ENCODE measurements at regions not wholly inside any gene's neighbourhood (a gene's known extent, or its start where the extent isn't known, plus 50 kb on each side); places are given as distances from the start of the nearest gene placed in this dataset.
"Not testable (repeated sequence)": the region's sequence is repeated elsewhere in the genome, so short reads cannot be mapped to it uniquely, and the experiment has no call there.

DNA sequence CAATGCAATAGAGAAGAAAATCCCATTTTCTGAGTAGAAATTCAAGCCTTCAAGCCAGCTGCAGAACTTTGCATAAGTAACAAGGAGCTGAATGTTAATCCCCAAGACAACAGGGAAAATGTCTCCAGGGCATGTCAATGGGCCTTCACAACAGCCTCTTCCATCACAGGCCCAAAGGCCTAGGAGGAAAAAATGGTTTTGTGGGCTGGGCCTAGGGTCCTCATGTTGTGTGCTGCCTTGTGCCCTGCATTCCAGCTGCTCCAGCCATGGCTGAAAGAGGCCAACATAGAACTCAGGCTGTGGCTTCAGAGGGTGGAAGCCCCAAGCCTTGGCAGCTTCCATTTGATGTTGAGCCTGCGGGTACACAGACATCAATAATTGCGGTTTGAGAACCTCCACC, 1208.8 kb downstream of the PLA2G4A start:
- not testable (repeated sequence) for H3K27ac ChIP-seq; H3K4me3 ChIP-seq; DNase-seq; H3K9me3 ChIP-seq (replicated peaks); H3K27me3 ChIP-seq; H3K4me1 ChIP-seq; H3K36me3 ChIP-seq

DNA sequence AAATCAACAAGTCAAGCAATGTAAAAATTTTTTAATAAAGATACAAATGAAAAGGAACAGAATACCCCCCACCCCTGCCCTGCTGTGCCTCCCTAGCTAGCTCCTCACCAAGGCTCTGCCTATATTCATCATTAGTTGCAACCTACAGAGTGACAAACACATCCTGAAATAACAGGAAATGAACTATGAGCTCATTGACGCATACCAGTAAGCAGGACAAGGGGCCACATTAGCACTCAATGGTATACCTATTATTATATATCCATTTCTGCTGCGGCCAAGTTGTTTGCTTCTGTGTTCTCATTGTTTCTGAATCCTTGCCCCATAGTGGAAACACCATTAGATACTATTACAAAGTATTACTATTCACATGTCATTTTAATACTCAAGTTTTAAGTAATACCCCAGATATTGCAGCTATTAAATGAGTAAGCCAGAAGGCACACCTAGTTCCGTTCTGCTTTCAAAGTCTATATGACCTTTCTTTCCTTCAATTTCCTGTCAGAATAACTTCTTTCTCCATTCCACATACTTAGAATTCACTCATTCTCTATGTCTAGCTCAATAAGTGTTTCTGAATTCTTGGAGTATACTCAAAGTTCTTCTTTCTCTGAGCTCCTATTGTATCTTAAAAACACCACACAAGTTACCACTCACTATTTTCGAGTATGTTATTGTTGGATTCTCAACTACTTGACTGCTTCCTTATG, 1214.9 kb downstream of the PLA2G4A start:
- DNase-seq = no peak
- no peaks in the 10 kb centered on the region for H3K4me1 ChIP-seq
- no peak overlapping the region for H3K27ac ChIP-seq
- H3K4me3 ChIP-seq = no peak overlapping the region
- H3K36me3 ChIP-seq = no peaks in the 10 kb centered on the region
- H3K9me3 ChIP-seq (replicated peaks) = no peaks in the 10 kb centered on the region
- no peaks in the 10 kb centered on the region for H3K27me3 ChIP-seq

DNA sequence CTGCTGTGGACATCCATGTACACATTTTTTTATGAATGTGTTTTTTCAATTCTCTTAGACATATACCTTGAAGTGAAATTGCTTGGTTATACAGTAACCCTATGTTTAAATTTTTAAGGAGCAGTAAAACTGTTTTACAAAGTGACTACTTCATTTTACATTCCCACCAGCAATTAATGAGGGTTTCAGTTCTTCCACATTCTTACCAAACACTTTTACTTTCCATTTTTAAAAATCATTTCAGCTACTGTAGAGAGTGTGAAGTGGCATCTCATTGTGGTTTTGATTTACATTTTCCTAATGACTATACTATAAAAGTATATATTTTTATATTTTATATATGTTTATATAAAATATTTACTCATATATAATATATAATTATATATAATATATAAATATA, 1221.5 kb downstream of the PLA2G4A start:
- DNase-seq = no peak
- Histone ChIP-seq H3K4me1 (no peaks in the 10 kb centered on the region), H3K36me3 (no peaks in the 10 kb centered on the region), H3K4me3 (no peak overlapping the region), H3K27me3 (no peaks in the 10 kb centered on the region), H3K27ac (no peak overlapping the region), H3K9me3 (replicated peaks) (no peaks in the 10 kb centered on the region)

DNA sequence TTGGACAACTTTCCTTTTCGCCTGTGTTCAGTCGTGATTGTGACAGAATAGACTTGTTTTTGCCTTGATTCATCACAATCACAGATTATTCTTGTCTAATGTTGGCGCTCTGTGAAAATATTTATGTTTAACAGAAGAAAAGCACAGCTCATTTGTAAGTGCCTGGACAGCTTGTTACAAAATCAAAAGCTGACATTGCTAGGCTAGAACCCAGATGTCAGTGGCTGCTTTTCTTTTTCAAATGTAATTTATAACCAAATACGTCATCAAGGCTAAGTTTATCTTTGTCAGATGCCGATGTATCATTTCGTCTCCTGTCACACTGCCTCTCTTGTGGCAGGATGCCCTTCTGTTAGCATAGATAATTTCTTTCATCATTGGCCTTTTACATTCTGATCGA, 1227.3 kb downstream of the PLA2G4A start:
- no peak for DNase-seq
- Histone ChIP-seq H3K27ac (no peak overlapping the region), H3K27me3 (no peaks in the 10 kb centered on the region), H3K4me3 (no peak overlapping the region), H3K9me3 (replicated peaks) (no peaks in the 10 kb centered on the region), H3K4me1 (no peaks in the 10 kb centered on the region), H3K36me3 (no peaks in the 10 kb centered on the region)

DNA sequence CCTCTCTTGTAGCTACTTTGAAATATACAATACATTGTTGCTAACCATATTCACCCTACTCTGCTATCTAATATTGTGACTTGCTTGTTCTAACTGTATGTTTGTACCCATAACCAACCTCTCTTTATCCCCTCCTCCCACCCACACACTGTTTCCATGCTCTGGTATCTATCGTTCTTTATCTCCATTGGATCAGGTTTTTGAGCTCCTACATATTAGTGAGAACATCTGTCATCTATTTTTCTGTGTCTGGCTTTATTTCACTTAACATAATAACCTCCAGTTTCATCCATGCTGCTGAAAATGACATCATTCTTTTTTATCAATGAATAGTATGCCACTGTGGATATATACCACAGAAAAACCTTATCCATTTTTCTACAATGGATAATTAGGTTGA, 1230.1 kb downstream of the PLA2G4A start:
- no peak overlapping the region for H3K4me3 ChIP-seq
- H3K9me3 ChIP-seq (replicated peaks) = no peaks in the 10 kb centered on the region
- DNase-seq = no peak
- H3K27me3 ChIP-seq = no peaks in the 10 kb centered on the region
- no peak overlapping the region for H3K27ac ChIP-seq
- no peaks in the 10 kb centered on the region for H3K36me3 ChIP-seq
- no peaks in the 10 kb centered on the region for H3K4me1 ChIP-seq

DNA sequence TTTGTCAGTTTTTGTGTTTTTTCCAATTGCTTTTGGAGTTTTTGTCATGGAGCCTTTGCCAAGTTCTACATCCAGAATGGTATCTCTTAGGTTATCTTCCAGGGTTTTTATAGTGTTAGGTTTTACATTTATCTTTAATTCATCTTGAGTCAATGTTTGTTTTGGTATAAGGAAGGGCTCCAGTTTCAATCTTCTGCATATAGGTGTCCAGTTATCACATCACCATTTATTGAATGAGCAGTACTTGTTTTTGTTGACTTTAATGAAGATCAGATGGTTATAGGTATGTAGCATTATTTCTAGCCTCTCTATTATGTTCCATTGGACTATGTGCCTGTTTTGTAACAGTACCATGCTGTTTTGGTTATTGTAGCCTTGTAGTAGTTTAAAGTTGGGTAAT, 1233.1 kb downstream of the PLA2G4A start:
- H3K27me3 ChIP-seq = no peaks in the 10 kb centered on the region

DNA sequence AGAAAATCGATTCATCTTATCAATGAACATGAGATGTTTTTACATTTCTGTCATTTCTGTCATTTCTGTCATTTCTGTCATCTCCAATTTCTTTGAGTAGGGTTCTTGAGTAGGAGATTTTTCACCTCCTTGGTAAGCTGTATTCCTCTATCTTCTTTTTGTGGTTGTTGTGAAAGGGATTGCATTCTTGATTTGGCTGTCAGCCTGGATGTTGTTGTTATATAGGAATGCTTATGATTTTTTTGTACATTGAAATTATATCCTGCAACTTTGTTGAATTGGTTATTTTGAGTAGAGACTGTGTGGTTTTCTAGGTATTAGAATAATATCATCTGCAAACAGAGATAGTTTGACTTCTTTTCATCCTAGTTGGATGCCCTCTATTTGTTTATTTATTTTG, 1233.7 kb downstream of the PLA2G4A start:
- no peaks in the 10 kb centered on the region for H3K36me3 ChIP-seq
- H3K9me3 ChIP-seq (replicated peaks) = no peaks in the 10 kb centered on the region
- DNase-seq = no peak
- no peaks in the 10 kb centered on the region for H3K4me1 ChIP-seq
- H3K27me3 ChIP-seq = no peaks in the 10 kb centered on the region
- no peak overlapping the region for H3K4me3 ChIP-seq
- no peak overlapping the region for H3K27ac ChIP-seq

More for the DNA sequence above, 1233.1 kb downstream of the PLA2G4A start:
- no peak for DNase-seq
- Histone ChIP-seq H3K27ac (no peak overlapping the region), H3K36me3 (no peaks in the 10 kb centered on the region), H3K9me3 (replicated peaks) (no peaks in the 10 kb centered on the region), H3K4me1 (no peaks in the 10 kb centered on the region), H3K4me3 (no peak overlapping the region)

DNA sequence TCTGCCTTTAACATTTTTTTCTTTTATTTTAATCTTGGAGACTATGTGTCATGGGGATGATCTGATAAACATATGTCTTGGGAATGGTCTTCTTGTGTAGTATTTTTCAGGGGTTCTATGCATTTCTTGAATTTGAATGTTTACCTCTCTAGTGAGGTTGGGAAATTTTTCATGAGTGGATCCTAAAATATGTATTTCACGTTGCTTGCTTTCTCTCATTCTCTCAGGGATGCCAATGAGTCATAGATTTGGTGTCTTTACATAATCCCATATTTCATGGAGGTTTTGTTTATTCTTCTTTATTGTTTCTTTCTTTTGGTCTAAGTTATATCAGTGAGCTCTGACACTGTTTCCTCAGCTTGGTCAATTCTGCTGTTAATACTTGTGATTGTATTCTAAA, 1237.2 kb downstream of the PLA2G4A start:
- H3K4me1 ChIP-seq = no peaks in the 10 kb centered on the region
- no peaks in the 10 kb centered on the region for H3K36me3 ChIP-seq
- no peak for DNase-seq
- H3K27ac ChIP-seq = no peak overlapping the region
- H3K9me3 ChIP-seq (replicated peaks) = no peaks in the 10 kb centered on the region
- no peak overlapping the region for H3K4me3 ChIP-seq
- H3K27me3 ChIP-seq = no peaks in the 10 kb centered on the region

DNA sequence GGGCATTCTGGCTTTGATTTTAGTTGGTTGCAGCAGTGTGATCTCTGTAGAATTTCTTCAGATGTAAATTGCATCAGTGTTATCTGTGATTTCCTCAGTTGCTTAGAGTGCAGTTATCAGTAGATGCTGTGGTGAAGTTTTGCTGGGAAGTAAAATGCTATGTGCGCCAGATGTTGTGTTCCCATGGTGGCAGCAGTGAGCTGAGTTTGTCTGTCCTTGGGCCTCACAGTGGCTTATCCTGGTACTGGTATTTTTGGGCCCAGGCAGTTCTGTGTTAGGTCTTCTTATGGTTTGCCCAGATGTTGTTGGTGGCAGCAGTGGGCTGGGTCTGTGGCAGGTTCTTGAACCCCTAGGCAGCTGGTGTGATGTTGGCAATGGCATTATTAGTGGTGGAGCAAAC, 1242.1 kb downstream of the PLA2G4A start:
- DNase-seq = no peak
- H3K27me3 ChIP-seq = no peaks in the 10 kb centered on the region
- no peak overlapping the region for H3K4me3 ChIP-seq
- no peaks in the 10 kb centered on the region for H3K36me3 ChIP-seq
- no peaks in the 10 kb centered on the region for H3K9me3 ChIP-seq (replicated peaks)
- H3K4me1 ChIP-seq = no peaks in the 10 kb centered on the region
- H3K27ac ChIP-seq = no peak overlapping the region

DNA sequence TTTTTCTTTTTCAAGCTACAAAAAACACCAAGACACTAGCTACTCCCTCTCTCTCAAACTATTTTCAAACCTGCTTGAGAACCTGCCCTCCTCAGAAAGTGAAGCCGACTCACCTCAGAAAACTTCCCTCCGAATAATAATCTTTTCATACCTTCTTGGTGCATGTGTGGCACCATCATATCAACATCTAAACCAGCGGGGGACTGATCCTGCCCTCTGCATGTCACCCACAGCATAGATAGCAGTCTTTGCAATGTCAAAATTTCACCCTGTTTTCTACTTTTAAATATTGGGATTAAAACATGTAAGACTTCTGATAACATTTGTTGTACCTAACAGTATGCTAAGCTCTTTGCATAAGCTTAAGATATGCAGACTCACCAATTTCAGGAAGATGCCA, 1260.3 kb downstream of the PLA2G4A start:
- Histone ChIP-seq H3K27ac (no peak overlapping the region), H3K4me3 (no peak overlapping the region), H3K36me3 (no peaks in the 10 kb centered on the region)

DNA sequence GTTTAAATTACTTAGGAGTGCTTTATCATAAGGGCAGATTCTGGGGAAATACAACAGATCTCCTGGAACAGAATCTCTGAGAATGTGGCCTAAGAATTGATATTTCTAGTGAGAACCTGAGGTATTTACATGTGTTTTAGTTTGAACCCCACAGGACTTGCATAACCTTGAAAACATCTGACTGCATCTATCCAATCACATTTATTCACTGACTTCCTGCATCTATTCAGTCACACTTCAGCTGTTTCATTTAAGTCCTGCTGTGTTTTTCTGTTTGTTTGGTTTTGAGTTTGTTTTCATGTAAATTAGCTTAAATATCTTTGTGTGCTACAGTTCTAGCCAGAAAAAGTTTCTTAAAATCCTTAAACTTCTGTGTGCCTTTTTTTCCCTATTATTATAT, 1260.7 kb downstream of the PLA2G4A start:
- H3K4me1 ChIP-seq = peaks cover 4% of the 10 kb centered on the region; the same call in 1 of the 2 replicates
- no peaks in the 10 kb centered on the region for H3K27me3 ChIP-seq
- peak in 1 of 2 experiments; percentile 3 for DNase-seq
- H3K27ac ChIP-seq = no peak overlapping the region
- H3K9me3 ChIP-seq (replicated peaks) = no peaks in the 10 kb centered on the region
- no peak overlapping the region for H3K4me3 ChIP-seq
- no peaks in the 10 kb centered on the region for H3K36me3 ChIP-seq

More for the DNA sequence above, 1260.3 kb downstream of the PLA2G4A start:
- Histone ChIP-seq H3K9me3 (replicated peaks) (no peaks in the 10 kb centered on the region), H3K27me3 (no peaks in the 10 kb centered on the region), H3K4me1 (peaks cover 4% of the 10 kb centered on the region; the same call in 1 of the 2 replicates)
- no peak for DNase-seq

DNA sequence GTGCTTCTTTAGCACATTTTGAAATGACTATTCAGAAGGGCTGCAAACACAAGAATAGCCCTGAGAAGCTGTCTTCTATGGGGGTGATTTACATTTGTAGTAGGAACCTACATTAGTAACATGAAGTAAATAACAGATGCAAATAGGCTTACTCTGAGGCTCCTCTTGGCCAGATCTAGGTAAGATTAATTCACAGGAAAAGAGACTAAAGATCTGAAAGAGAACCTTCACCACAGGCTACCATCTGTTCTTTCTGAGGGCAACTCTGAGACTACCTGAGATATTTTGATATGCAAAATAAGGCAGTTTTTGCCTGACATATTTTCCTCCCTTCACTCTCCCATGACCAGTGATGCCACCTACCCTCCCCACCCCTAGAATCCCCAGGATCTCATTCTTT, 1267.8 kb downstream of the PLA2G4A start:
- Histone ChIP-seq H3K27me3 (no peaks in the 10 kb centered on the region), H3K9me3 (replicated peaks) (no peaks in the 10 kb centered on the region), H3K4me1 (no peaks in the 10 kb centered on the region), H3K27ac (no peak overlapping the region), H3K4me3 (no peak overlapping the region), H3K36me3 (no peaks in the 10 kb centered on the region)
- no peak for DNase-seq

DNA sequence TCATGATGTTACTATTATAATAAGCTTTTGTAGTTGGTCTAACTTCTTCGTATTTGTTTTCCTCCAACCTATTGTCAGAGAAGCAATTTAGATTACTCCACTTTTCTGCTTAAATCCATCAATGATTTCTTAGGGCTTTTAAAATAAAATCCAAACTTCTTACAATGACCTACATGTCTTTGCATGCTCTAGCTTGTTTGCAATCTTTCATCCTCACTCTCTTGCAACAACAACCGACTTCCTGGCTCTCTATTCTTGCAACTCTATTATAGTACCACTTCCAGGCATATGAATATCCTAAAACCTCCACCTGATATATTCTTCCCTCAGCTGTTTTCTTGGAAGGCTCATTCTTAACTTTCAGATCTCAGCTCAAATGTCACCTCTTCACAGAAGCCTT, 1288.7 kb downstream of the PLA2G4A start:
- Histone ChIP-seq H3K4me1 (no peaks in the 10 kb centered on the region), H3K4me3 (no peak overlapping the region), H3K36me3 (no peaks in the 10 kb centered on the region), H3K27ac (no peak overlapping the region), H3K27me3 (no peaks in the 10 kb centered on the region), H3K9me3 (replicated peaks) (no peaks in the 10 kb centered on the region)
- DNase-seq = no peak

DNA sequence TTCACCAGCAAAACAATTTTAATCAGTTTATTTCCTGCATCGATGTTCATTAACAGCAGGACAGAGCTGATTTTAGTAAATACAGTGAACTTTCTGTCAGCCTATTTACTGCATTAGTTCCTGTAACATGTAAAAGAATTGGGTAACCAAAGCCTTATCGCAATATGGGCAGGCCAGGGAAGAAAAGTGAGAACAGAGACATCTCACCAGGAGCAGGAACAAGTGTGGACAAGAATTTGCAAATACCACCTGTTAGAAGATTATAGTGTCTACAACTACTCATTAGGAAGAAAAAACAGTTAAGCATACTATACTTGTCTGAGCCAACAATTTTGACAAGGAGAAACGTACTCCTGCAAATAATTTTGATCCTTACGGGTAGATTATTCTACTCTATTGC, 1293.9 kb downstream of the PLA2G4A start:
- Histone ChIP-seq H3K4me3 (no peak overlapping the region), H3K9me3 (replicated peaks) (no peaks in the 10 kb centered on the region), H3K36me3 (no peaks in the 10 kb centered on the region), H3K27ac (no peak overlapping the region), H3K4me1 (no peaks in the 10 kb centered on the region), H3K27me3 (no peaks in the 10 kb centered on the region)
- DNase-seq = no peak

DNA sequence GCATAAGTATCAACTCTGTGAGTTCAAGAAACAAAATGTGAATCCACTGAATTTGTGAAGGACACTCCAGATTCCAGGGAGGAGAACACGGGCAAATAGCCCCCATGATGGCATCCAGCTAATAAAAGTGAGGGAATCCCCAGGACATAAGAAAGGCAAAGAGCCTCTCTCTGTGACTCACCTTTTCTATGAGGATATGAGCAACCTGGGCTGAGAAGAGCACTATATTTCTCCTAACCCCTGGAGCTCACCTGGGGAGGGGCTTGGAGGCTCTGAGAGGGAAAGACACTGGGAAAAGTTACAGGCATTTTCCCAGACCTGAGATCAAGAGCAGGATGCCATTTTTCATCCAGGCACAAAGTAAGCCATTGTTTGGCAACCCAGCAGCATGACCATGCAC, 1298.8 kb downstream of the PLA2G4A start:
- Histone ChIP-seq H3K27me3 (no peaks in the 10 kb centered on the region), H3K27ac (no peak overlapping the region), H3K9me3 (replicated peaks) (no peaks in the 10 kb centered on the region), H3K4me1 (no peaks in the 10 kb centered on the region), H3K4me3 (no peak overlapping the region), H3K36me3 (no peaks in the 10 kb centered on the region)
- peak in 1 of 2 experiments; percentile 1 for DNase-seq

DNA sequence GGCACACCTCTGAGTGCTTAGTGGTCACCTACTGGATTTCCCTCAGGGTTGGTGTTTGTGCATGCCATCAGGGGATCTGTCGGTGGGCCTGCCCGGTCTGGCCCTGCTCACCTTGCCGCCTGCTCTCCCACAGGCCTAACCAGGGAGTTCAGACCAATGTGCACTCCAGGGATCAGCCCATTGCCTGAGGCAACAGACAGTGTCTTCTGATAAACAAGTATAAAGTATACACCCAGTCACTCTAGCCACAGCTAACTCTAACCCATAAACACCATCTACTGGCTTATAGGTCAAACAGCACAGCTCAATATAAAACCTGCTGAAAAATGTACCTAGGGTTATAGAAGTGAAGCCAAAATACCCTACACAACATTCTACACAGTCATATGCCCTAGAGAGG, 1300.0 kb downstream of the PLA2G4A start:
- DNase-seq = peak; percentile 9 to 17
- H3K27ac ChIP-seq = no peak overlapping the region

More for the DNA sequence above, 1300.0 kb downstream of the PLA2G4A start:
- Histone ChIP-seq H3K27me3 (no peaks in the 10 kb centered on the region), H3K9me3 (replicated peaks) (no peaks in the 10 kb centered on the region), H3K4me3 (no peak overlapping the region), H3K4me1 (no peaks in the 10 kb centered on the region), H3K36me3 (no peaks in the 10 kb centered on the region)
